Gastrocnemius medialis (tissue), 4 donors: ENCODE measurements at regions not wholly inside any gene's neighbourhood (a gene's known extent, or its start where the extent isn't known, plus 50 kb on each side); places are given as distances from the start of the nearest gene placed in this dataset.

Experiments used
- ATAC-seq, 2 donors: fragments of 150-250 bp; one replicate each; pipeline ENCODE4 v1.9.1; 2016
- DNase-seq, 2 donors: peaks; one replicate each; pipeline ENCODE4 v3.0.0-alpha.2; 2019
- H3K27ac ChIP-seq, 4 donors: fragments of 200-600 bp; sonication (generic); 1 replicate in 1 of 4; 2 replicates in 3 of 4; pipeline ENCODE4 v1.5.1; 2016 to 2018; ENCODE audit warnings: mild to moderate bottlenecking in 2 of 4, moderate library complexity in 1 of 4
- H3K27me3 ChIP-seq, 3 donors: fragments of 200-600 bp; sonication (generic) in 2 of 3; 1 replicate in 1 of 3; 2 replicates in 2 of 3; pipeline versions ENCODE4 v1.5.1 to v1.6.0; 2016 to 2019; ENCODE audit warnings: mild to moderate bottlenecking in 1 of 3, moderate library complexity in 1 of 3
- H3K36me3 ChIP-seq, 2 donors: fragments of 200-600 bp; sonication (generic) in 1 of 2; one replicate each; pipeline ENCODE4 v1.5.1; 2017 to 2018
- H3K4me1 ChIP-seq, 2 donors: fragments of 200-600 bp; sonication (generic) in 1 of 2; one replicate each; pipeline ENCODE4 v1.5.1; 2016 to 2017; ENCODE audit warnings: mild to moderate bottlenecking in 2 of 2
- H3K4me3 ChIP-seq, 4 donors: fragments of 200-600 bp; sonication (generic) in 3 of 4; 1 replicate in 1 of 4; 2 replicates in 3 of 4; pipeline ENCODE4 v1.5.1; 2016 to 2019; ENCODE audit warnings: mild to moderate bottlenecking in 2 of 4
- H3K9me3 ChIP-seq, 3 donors: fragments of 200-600 bp; sonication (generic) in 2 of 3; 1 replicate in 1 of 3; 2 replicates in 2 of 3; pipeline ENCODE4 v1.5.1; 2016 to 2019
- POLR2A ChIP-seq, 2 donors: fragments of 450-650 bp; IDR thresholded peaks; one replicate each; pipeline ENCODE4 v1.6.1; 2017; ENCODE audit warnings: antibody characterized with exemption in 2 of 2, mild to moderate bottlenecking in 2 of 2, moderate library complexity in 2 of 2
- in situ Hi-C, 4 donors: fragments of 200-750 bp; cut with MboI; loops; one replicate each; pipeline versions ENCODE4 v1.15.0 to v1.8.0; 2017; ENCODE audit warnings: low sequenced_read_pairs in 4 of 4
- intact Hi-C: fragments of 100-400 bp; cut with DNase I; formaldehyde crosslinking; loops from one replicate; pipeline ENCODE4 v1.15.1; 2023; ENCODE audit warnings: low total_unique reads
- TF ChIP-seq, protein P1 (sequence below), 5 experiments: fragments of 450-650 bp in 3 of 5; fragments of 200-600 bp in 2 of 5; sonication (generic) in 2 of 5; IDR thresholded peaks in 4 of 5; conservative IDR thresholded peaks in 1 of 5; 1 replicate in 4 of 5; 2 replicates in 1 of 5; pipeline ENCODE4 v1.5.1; 2016 to 2019; ENCODE audit warnings: antibody characterized with exemption in 5 of 5, mild to moderate bottlenecking in 3 of 5, moderate library complexity in 3 of 5

DNA sequence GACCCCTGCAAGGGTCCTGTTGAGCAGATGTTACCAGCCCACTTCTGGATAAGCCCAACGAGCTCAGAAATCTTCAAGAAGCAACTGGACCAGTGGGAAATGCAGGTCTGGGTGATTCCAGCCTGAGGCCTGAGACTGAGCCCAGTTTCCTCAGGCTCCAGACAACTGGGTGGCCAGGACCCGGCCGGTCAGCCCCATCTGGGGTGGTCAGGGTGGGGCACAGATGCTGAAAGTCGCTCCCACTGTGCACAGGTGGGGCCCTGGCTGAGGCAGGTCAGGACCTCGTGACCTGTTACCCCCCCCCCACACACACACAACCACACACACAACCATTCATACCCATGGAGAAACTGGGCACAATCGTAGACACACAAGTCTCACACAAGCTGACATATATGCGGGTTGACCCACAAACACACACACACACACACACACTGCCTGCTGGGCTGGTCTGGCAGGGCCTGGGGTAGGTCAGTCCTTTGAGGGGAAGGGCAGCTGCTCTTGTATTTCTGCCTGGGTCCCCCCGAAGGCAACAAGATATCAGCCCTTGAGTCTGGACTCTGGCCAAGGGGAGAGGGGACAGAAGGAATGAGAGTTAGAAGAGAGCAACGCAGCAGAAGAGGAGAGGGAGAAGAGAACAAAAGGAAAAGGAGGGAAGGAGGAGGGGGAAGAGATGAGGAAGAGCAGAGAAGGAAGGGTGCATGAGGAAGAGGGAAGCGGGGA is 99.0 kb upstream of the CDH5 start:
- TF ChIP-seq, protein P1, sequence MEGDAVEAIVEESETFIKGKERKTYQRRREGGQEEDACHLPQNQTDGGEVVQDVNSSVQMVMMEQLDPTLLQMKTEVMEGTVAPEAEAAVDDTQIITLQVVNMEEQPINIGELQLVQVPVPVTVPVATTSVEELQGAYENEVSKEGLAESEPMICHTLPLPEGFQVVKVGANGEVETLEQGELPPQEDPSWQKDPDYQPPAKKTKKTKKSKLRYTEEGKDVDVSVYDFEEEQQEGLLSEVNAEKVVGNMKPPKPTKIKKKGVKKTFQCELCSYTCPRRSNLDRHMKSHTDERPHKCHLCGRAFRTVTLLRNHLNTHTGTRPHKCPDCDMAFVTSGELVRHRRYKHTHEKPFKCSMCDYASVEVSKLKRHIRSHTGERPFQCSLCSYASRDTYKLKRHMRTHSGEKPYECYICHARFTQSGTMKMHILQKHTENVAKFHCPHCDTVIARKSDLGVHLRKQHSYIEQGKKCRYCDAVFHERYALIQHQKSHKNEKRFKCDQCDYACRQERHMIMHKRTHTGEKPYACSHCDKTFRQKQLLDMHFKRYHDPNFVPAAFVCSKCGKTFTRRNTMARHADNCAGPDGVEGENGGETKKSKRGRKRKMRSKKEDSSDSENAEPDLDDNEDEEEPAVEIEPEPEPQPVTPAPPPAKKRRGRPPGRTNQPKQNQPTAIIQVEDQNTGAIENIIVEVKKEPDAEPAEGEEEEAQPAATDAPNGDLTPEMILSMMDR (IDR thresholded peaks at IDR 0.05 in 4 of 5, conservative IDR thresholded peaks at IDR 0.05 in 1 of 5) = no peak
- TF ChIP-seq POLR2A (IDR thresholded peaks at IDR 0.05) = no peak
- H3K9me3 ChIP-seq = no peaks in the 10 kb centered on the region
- H3K27ac ChIP-seq = peak overlapping the region in 2 of 4 donors; percentile 18 to 25
- H3K4me1 ChIP-seq = no peaks in the 10 kb centered on the region
- H3K27me3 ChIP-seq = peaks cover 0 to 3% (median 0%) of the 10 kb centered on the region in 3 donors
- no peaks in the 10 kb centered on the region for H3K36me3 ChIP-seq
- ATAC-seq = no peak
- no peak overlapping the region for H3K4me3 ChIP-seq
- in situ Hi-C loops = no loop called here
- no peak for DNase-seq
- intact Hi-C loops = loop anchor here (5.0 to 10.0 kb wide), 2 partner anchors 243 to 1145 kb away; partner anchors contain the start of gene CDH11

DNA sequence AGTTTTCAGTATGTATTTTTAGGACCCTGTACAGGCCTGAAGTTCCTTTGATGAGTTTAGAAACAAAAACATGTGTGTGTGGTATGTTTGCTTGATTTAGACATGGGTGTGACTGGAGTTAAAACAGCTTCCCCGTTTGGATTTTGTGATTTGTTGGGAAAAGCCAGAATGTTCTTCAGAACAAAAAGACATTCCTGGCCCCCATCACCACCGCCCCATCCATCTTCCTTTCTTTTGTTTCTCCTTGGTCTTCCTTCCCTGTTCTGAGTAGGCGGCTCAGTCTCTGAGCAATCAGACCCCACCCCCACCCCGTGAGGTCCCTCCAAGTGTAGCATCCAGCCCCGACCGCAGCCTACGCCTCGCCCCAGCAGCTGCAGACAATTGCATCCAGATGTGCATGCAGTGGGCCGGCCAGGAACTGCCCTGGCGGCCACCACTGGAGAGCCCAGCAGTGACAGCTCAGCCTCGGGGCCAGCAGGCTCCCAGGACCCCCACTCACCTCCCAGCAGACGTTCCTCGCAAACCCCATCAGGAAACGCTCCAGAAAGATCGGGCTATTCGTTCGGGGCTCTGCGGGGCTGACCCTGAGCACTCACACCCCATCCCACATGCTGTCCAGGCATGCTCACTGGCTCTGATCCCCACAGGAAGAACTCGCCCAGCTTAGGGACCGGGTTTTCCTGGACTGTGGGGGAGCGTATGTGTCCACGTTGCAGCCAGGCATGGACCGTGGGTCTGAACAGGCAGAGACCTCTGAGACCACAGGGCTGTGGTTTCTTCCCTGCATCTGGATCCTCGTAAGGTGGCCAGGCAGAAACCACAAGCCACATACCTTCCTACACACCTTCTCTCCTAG is 99.8 kb upstream of the CDH5 start:
- Histone ChIP-seq H3K4me1 (peaks cover 0 to 2% of the 10 kb centered on the region in 2 donors), H3K9me3 (no peaks in the 10 kb centered on the region), H3K27me3 (peaks cover 0 to 3% (median 0%) of the 10 kb centered on the region in 3 donors), H3K4me3 (no peak overlapping the region), H3K27ac (peak overlapping the region in 3 of 4 donors; percentile 4 to 34 (median 9)), H3K36me3 (no peaks in the 10 kb centered on the region)
- intact Hi-C loops = loop anchor here (5.0 to 10.0 kb wide), 2 partner anchors 242 to 1144 kb away; partner anchors contain the start of gene CDH11
- TF ChIP-seq, protein P1 (IDR thresholded peaks at IDR 0.05 in 4 of 5, conservative IDR thresholded peaks at IDR 0.05 in 1 of 5) = no peak
- no peak for TF ChIP-seq POLR2A (IDR thresholded peaks at IDR 0.05)
- DNase-seq (peak; percentile 29 to 70), ATAC-seq (peak; percentile 59 to 68)
- in situ Hi-C loops = no loop called here

DNA sequence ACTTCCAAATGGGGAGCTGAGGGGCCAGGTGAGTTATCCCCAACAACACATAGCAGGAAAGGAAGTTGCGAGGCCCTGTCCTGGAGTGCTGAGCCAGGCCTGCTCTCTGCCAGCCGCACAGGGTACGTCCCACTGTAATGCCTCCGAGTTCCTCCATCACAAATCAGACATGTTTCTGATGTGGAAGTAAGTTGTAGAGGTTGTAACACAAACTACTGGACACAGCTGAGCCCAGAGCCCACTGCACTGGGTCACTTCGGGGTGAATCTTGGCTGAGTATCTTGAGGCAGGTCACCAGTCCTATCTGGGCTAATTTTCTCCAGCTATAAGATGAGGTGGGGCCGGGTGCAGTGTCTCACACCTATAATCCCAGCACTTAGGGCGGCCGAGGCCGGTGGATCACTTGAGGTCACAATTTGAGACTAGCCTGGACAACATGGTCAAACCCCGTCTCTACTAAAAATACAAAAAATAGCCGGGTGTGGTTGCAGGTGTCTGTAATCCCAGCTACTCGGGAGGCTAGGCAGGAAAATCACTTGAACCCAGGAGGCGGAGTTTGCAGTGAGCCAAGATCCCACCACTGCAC is 100.8 kb upstream of the CDH5 start:
- no peak for DNase-seq
- TF ChIP-seq, protein P1 (IDR thresholded peaks at IDR 0.05 in 4 of 5, conservative IDR thresholded peaks at IDR 0.05 in 1 of 5) = no peak
- no peak for TF ChIP-seq POLR2A (IDR thresholded peaks at IDR 0.05)
- Histone ChIP-seq H3K4me3 (no peak overlapping the region), H3K27ac (peak overlapping the region in 2 of 4 donors; percentile 29 to 47), H3K36me3 (no peaks in the 10 kb centered on the region), H3K27me3 (no peaks in the 10 kb centered on the region), H3K4me1 (peaks cover 0 to 5% of the 10 kb centered on the region in 2 donors), H3K9me3 (no peaks in the 10 kb centered on the region)
- ATAC-seq = no peak
- in situ Hi-C loops = no loop called here
- intact Hi-C loops = loop anchor here (5.0 to 10.0 kb wide), 2 partner anchors 241 to 1143 kb away; partner anchors contain the start of gene CDH11

DNA sequence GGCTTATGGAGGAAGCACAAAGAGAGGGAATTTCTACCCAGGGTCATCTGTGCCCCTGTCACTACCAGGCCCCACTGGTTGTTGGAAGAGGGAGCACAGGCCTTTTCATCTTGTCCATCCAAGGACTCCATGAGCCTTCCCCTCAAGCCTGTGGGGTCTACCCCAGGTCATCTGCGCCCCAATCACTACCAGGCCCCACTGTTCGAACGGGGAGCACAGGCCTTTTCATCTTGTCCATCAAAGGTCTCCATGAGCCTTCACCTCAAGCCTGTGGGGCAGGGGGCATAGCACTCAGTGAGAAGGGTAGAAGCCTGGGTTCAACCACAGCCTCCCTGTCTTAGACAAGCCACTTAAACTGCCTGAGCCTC is 101.5 kb upstream of the CDH5 start:
- ATAC-seq (no peak), DNase-seq (no peak)
- intact Hi-C loops (loop anchor here (5.0 to 10.0 kb wide), 2 partner anchors 240 to 1143 kb away; partner anchors contain the start of gene CDH11), in situ Hi-C loops (no loop called here)
- Histone ChIP-seq H3K4me1 (peaks cover 0 to 5% of the 10 kb centered on the region in 2 donors), H3K4me3 (no peak overlapping the region), H3K27ac (peak overlapping the region in 1 of 4 donors; percentile 47), H3K36me3 (no peaks in the 10 kb centered on the region), H3K9me3 (no peaks in the 10 kb centered on the region), H3K27me3 (no peaks in the 10 kb centered on the region)
- no peak for TF ChIP-seq POLR2A (IDR thresholded peaks at IDR 0.05)
- TF ChIP-seq, protein P1 (IDR thresholded peaks at IDR 0.05 in 4 of 5, conservative IDR thresholded peaks at IDR 0.05 in 1 of 5) = no peak
